ENCODE measurements at regions not wholly inside any gene's neighbourhood (a gene's known extent, or its start where the extent isn't known, plus 50 kb on each side); places are given as distances from the start of the nearest gene placed in this dataset.
A peak's percentile ranks its signal among the peaks of the same experiment; 100 is the strongest.
"Not testable (repeated sequence)": the region's sequence is repeated elsewhere in the genome, so short reads cannot be mapped to it uniquely, and the experiment has no call there.

DNA sequence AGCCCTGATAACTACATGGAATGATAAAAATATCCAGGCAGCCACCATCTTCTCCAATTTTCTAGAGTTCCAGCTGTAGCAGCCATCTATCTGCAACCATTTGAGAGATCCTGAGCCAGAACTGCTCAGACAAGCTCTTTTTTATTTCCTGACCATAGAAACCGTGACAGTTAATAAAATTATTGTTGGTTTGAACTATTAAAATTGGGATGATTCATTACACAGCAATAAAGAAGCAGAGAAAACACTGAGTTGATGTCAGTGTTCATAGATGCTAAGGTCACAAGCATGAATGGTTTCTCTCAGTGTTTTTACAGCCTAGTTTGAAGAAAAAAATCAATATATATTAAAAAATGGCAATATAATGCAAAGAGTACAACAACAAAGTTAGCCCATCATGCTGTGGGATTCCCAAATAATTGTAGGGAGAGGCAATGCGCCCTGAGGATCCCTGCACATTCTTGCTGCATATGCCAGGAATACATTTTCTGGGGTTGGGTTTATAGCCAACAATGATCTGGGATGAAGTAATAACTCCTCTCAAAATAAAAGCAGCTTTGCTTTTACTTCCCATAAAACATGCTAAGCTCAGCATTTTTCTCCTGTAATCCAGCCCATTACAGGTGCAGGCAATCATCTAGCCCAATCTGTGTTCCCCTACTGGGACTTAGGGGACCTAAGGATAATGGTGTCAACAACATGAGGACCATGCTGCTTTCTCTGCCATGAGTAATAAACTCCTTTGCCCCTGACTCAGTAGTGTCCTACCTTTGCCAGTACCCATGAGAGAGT, 84.0 kb downstream of the PABPC4L start:
- peak overlapping the region; percentile 53 for H2AFZ ChIP-seq (ENCODE audit: low read length)
- H3K4me1 ChIP-seq (ENCODE audit: control insufficient read depth in 2 of 2, insufficient read depth in 1 of 2, low read depth in 1 of 2, low read length in 2 of 2): no peaks in the 10 kb centered on the region
- H3K4ac ChIP-seq (ENCODE audit: low read length): no peak overlapping the region
- no peak overlapping the region for H3K9ac ChIP-seq (ENCODE audit: low read depth, low read length, poor library complexity)
- H4K91ac ChIP-seq (ENCODE audit: low read depth, low read length, poor library complexity): no peak overlapping the region
- no peak overlapping the region for H2BK5ac ChIP-seq (ENCODE audit: low read length)
- H3K36me3 ChIP-seq (replicated peaks in 1 of 2; ENCODE audit: control insufficient read depth in 2 of 2, insufficient read depth in 2 of 2, low read length in 2 of 2): no peaks in the 10 kb centered on the region
- H3K79me1 ChIP-seq (ENCODE audit: low read depth, low read length): no peaks in the 10 kb centered on the region
- no peak overlapping the region for H3K4me3 ChIP-seq (ENCODE audit: low read length in 2 of 2)
- H2BK12ac ChIP-seq (ENCODE audit: low read length): no peak overlapping the region
- DNase-seq (ENCODE audit: low spot score): no peak
- H2AK5ac ChIP-seq (ENCODE audit: low read depth, low read length): no peak overlapping the region
- H3K14ac ChIP-seq (ENCODE audit: low read length): no peak overlapping the region
- H3K9me3 ChIP-seq (replicated peaks in 1 of 2; ENCODE audit: control insufficient read depth in 2 of 2, insufficient read depth in 1 of 2, low read depth in 1 of 2, low read length in 2 of 2): no peaks in the 10 kb centered on the region
- no peaks in the 10 kb centered on the region for H3K27me3 ChIP-seq (ENCODE audit: control insufficient read depth in 3 of 3, insufficient read depth in 3 of 3, low read depth in 1 of 3, low read length in 3 of 3)
- H2BK15ac ChIP-seq (ENCODE audit: low read length): no peak overlapping the region
- H3K27ac ChIP-seq (replicated peaks; ENCODE audit: low read length): no peak overlapping the region
- H3K18ac ChIP-seq (ENCODE audit: low read length): no peak overlapping the region
- H3K4me2 ChIP-seq (ENCODE audit: insufficient read depth, low read length, poor library complexity, severe bottlenecking): no peak overlapping the region
- H2BK120ac ChIP-seq (ENCODE audit: low read depth, low read length): no peak overlapping the region
- H4K8ac ChIP-seq (ENCODE audit: low read depth, low read length): no peak overlapping the region
- H3K23ac ChIP-seq (ENCODE audit: low read depth, low read length, poor library complexity): no peak overlapping the region
- no CpG with 5 or more reads among the region's 2 CpGs for WGBS, 2 donors (ENCODE audit: extremely low coverage in 2 of 2, insufficient read length in 2 of 2, insufficient replicate concordance in 1 of 2)

DNA sequence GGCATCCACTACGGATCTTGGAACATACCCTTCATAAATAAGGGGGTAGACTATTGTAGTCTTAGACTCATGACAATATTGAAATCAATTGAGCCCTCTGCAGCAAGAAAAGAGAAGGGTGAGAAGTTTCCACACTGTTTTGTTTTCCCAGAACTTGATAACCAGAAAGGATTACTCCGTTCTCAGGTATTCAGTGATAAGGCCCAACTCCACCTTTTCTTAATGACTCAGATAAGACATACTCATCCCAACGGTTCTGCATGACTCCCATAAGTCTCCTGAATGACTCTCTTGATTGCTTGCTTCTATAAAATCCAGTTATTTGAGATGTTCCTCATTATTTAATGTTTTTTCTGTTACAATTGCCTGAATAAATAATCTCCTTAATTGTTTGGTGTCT, 111.7 kb downstream of the PABPC4L start:
- no CpG with 5 or more reads among the region's 3 CpGs for WGBS, 2 donors (ENCODE audit: extremely low coverage in 2 of 2, insufficient read length in 2 of 2, insufficient replicate concordance in 1 of 2)

GRCh38 chr4:134085496-134085895, 116.1 kb downstream of the PABPC4L start:
- H2BK5ac ChIP-seq (ENCODE audit: low read length): no peak overlapping the region
- no peaks in the 10 kb centered on the region for H3K27me3 ChIP-seq (ENCODE audit: control insufficient read depth in 3 of 3, insufficient read depth in 3 of 3, low read depth in 1 of 3, low read length in 3 of 3)
- no peaks in the 10 kb centered on the region for H3K79me1 ChIP-seq (ENCODE audit: low read depth, low read length)
- H2BK15ac ChIP-seq (ENCODE audit: low read length): no peak overlapping the region
- no peak overlapping the region for H3K18ac ChIP-seq (ENCODE audit: low read length)
- no peak overlapping the region for H2BK120ac ChIP-seq (ENCODE audit: low read depth, low read length)
- H3K4ac ChIP-seq (ENCODE audit: low read length): no peak overlapping the region
- no peaks in the 10 kb centered on the region for H3K4me1 ChIP-seq (ENCODE audit: control insufficient read depth in 2 of 2, insufficient read depth in 1 of 2, low read depth in 1 of 2, low read length in 2 of 2)
- H2BK12ac ChIP-seq (ENCODE audit: low read length): no peak overlapping the region
- no peak overlapping the region for H4K91ac ChIP-seq (ENCODE audit: low read depth, low read length, poor library complexity)
- H3K14ac ChIP-seq (ENCODE audit: low read length): no peak overlapping the region
- H4K8ac ChIP-seq (ENCODE audit: low read depth, low read length): no peak overlapping the region
- H2AK5ac ChIP-seq (ENCODE audit: low read depth, low read length): no peak overlapping the region
- no peak for DNase-seq (ENCODE audit: low spot score)
- H3K23ac ChIP-seq (ENCODE audit: low read depth, low read length, poor library complexity): no peak overlapping the region
- no peak overlapping the region for H2AFZ ChIP-seq (ENCODE audit: low read length)
- no peak overlapping the region for H3K4me2 ChIP-seq (ENCODE audit: insufficient read depth, low read length, poor library complexity, severe bottlenecking)
- no CpG with 5 or more reads among the region's 2 CpGs for WGBS, 2 donors (ENCODE audit: extremely low coverage in 2 of 2, insufficient read length in 2 of 2, insufficient replicate concordance in 1 of 2)
- H3K27ac ChIP-seq (replicated peaks; ENCODE audit: low read length): no peak overlapping the region
- no peaks in the 10 kb centered on the region for H3K36me3 ChIP-seq (replicated peaks in 1 of 2; ENCODE audit: control insufficient read depth in 2 of 2, insufficient read depth in 2 of 2, low read length in 2 of 2)
- no peak overlapping the region for H3K9ac ChIP-seq (ENCODE audit: low read depth, low read length, poor library complexity)
- no peaks in the 10 kb centered on the region for H3K9me3 ChIP-seq (replicated peaks in 1 of 2; ENCODE audit: control insufficient read depth in 2 of 2, insufficient read depth in 1 of 2, low read depth in 1 of 2, low read length in 2 of 2)
- H3K4me3 ChIP-seq (ENCODE audit: low read length in 2 of 2): no peak overlapping the region

More for the DNA sequence above, 111.7 kb downstream of the PABPC4L start:
- H3K4me1 ChIP-seq (ENCODE audit: control insufficient read depth in 2 of 2, insufficient read depth in 1 of 2, low read depth in 1 of 2, low read length in 2 of 2): no peaks in the 10 kb centered on the region
- H3K23ac ChIP-seq (ENCODE audit: low read depth, low read length, poor library complexity): no peak overlapping the region
- no peak overlapping the region for H2AFZ ChIP-seq (ENCODE audit: low read length)
- no peak overlapping the region for H3K9ac ChIP-seq (ENCODE audit: low read depth, low read length, poor library complexity)
- no peak for DNase-seq (ENCODE audit: low spot score)
- no peak overlapping the region for H2BK15ac ChIP-seq (ENCODE audit: low read length)
- no peaks in the 10 kb centered on the region for H3K79me1 ChIP-seq (ENCODE audit: low read depth, low read length)
- no peak overlapping the region for H2BK12ac ChIP-seq (ENCODE audit: low read length)
- H3K27me3 ChIP-seq (ENCODE audit: control insufficient read depth in 3 of 3, insufficient read depth in 3 of 3, low read depth in 1 of 3, low read length in 3 of 3): no peaks in the 10 kb centered on the region
- no peaks in the 10 kb centered on the region for H3K36me3 ChIP-seq (replicated peaks in 1 of 2; ENCODE audit: control insufficient read depth in 2 of 2, insufficient read depth in 2 of 2, low read length in 2 of 2)
- H3K27ac ChIP-seq (replicated peaks; ENCODE audit: low read length): no peak overlapping the region
- no peak overlapping the region for H3K4me3 ChIP-seq (ENCODE audit: low read length in 2 of 2)
- no peak overlapping the region for H3K4ac ChIP-seq (ENCODE audit: low read length)
- no peak overlapping the region for H4K8ac ChIP-seq (ENCODE audit: low read depth, low read length)
- H2AK5ac ChIP-seq (ENCODE audit: low read depth, low read length): no peak overlapping the region
- no peak overlapping the region for H4K91ac ChIP-seq (ENCODE audit: low read depth, low read length, poor library complexity)
- no peak overlapping the region for H2BK5ac ChIP-seq (ENCODE audit: low read length)
- H2BK120ac ChIP-seq (ENCODE audit: low read depth, low read length): no peak overlapping the region
- H3K4me2 ChIP-seq (ENCODE audit: insufficient read depth, low read length, poor library complexity, severe bottlenecking): no peak overlapping the region
- H3K9me3 ChIP-seq (replicated peaks in 1 of 2; ENCODE audit: control insufficient read depth in 2 of 2, insufficient read depth in 1 of 2, low read depth in 1 of 2, low read length in 2 of 2): no peaks in the 10 kb centered on the region
- H3K14ac ChIP-seq (ENCODE audit: low read length): no peak overlapping the region
- no peak overlapping the region for H3K18ac ChIP-seq (ENCODE audit: low read length)

DNA sequence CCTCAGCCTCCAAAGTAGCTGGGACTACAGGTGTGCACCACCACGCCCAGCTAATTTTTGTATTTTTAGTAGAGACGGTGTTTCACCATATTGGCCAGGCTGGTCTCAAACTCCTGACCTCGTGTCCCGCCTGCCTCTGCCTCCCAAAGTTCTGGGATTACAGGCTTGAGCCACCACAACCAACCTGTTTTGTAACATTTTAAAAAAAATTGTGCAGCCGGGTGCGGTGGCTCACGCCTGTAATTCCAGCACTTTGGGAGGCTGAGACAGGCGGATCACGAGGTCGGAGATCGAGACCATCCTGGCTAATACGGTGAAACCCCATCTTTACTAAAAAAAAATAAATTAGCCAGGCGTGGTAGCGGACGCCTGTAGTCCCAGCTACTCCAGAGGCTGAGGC, 122.5 kb downstream of the PABPC4L start:
- not testable (repeated sequence) for H4K91ac ChIP-seq (ENCODE audit: low read depth, low read length, poor library complexity); H2BK15ac ChIP-seq (ENCODE audit: low read length); H3K4me1 ChIP-seq (ENCODE audit: control insufficient read depth in 2 of 2, insufficient read depth in 1 of 2, low read depth in 1 of 2, low read length in 2 of 2); H3K18ac ChIP-seq (ENCODE audit: low read length); H3K9ac ChIP-seq (ENCODE audit: low read depth, low read length, poor library complexity); H3K4me3 ChIP-seq (ENCODE audit: low read length in 2 of 2); H3K27ac ChIP-seq (replicated peaks; ENCODE audit: low read length); H2BK12ac ChIP-seq (ENCODE audit: low read length); H4K8ac ChIP-seq (ENCODE audit: low read depth, low read length); H2AK5ac ChIP-seq (ENCODE audit: low read depth, low read length); H2BK120ac ChIP-seq (ENCODE audit: low read depth, low read length); H3K14ac ChIP-seq (ENCODE audit: low read length); H3K4ac ChIP-seq (ENCODE audit: low read length); H3K27me3 ChIP-seq (ENCODE audit: control insufficient read depth in 3 of 3, insufficient read depth in 3 of 3, low read depth in 1 of 3, low read length in 3 of 3); H3K4me2 ChIP-seq (ENCODE audit: insufficient read depth, low read length, poor library complexity, severe bottlenecking); H3K23ac ChIP-seq (ENCODE audit: low read depth, low read length, poor library complexity); H2BK5ac ChIP-seq (ENCODE audit: low read length); H3K36me3 ChIP-seq (replicated peaks in 1 of 2; ENCODE audit: control insufficient read depth in 2 of 2, insufficient read depth in 2 of 2, low read length in 2 of 2); H3K9me3 ChIP-seq (replicated peaks in 1 of 2; ENCODE audit: control insufficient read depth in 2 of 2, insufficient read depth in 1 of 2, low read depth in 1 of 2, low read length in 2 of 2); DNase-seq (ENCODE audit: low spot score); H3K79me1 ChIP-seq (ENCODE audit: low read depth, low read length); H2AFZ ChIP-seq (ENCODE audit: low read length)
- no CpG with 5 or more reads among the region's 15 CpGs for WGBS, 2 donors (ENCODE audit: extremely low coverage in 2 of 2, insufficient read length in 2 of 2, insufficient replicate concordance in 1 of 2)
